Astrocyte of the cerebellum (primary cell): ENCODE measurements at regions not wholly inside any gene's neighbourhood (a gene's known extent, or its start where the extent isn't known, plus 50 kb on each side); places are given as distances from the start of the nearest gene placed in this dataset.

Experiments
- DNase-seq: peaks from one replicate; pipeline ENCODE4 v3.0.0-alpha.2; 2011; ENCODE audit warnings: low read depth
- H3K4me3 ChIP-seq: 2 replicates; pipeline ENCODE4 v1.5.1; 2011; ENCODE audit warnings: mild to moderate bottlenecking, low read depth, low read length, moderate library complexity
- CTCF ChIP-seq: IDR thresholded peaks from 2 replicates; pipeline ENCODE4 v1.5.1; 2012; ENCODE audit warnings: low read length, low read depth, moderate library complexity, mild to moderate bottlenecking; ENCODE audit errors: missing control alignments
- in situ Hi-C: cut with HindIII; loops from 2 replicates; pipeline ENCODE4 v1.10.0; 2017; ENCODE audit warnings: low sequenced_read_pairs

- in situ Hi-C loops: no loop called here
- H3K4me3 ChIP-seq: no peak overlapping the region
- no peak for TF ChIP-seq CTCF
These were observed 353.2 kb upstream of the ETAA1 start for GRCh38 chr2:67043781-67044478.

GRCh38 chr2:67046591-67046990, 350.5 kb upstream of the ETAA1 start:
- no peak for DNase-seq
- no peak for TF ChIP-seq CTCF
- no peak overlapping the region for H3K4me3 ChIP-seq
- in situ Hi-C loops: no loop called here

More at GRCh38 chr2:67043781-67044478, 353.2 kb upstream of the ETAA1 start:
- no peak for DNase-seq

- H3K4me3 ChIP-seq: no peak overlapping the region
- DNase-seq: no peak
- no peak for TF ChIP-seq CTCF
- in situ Hi-C loops: no loop called here
These were observed 348.8 kb upstream of the ETAA1 start for GRCh38 chr2:67048314-67048713.

- in situ Hi-C loops: no loop called here
- DNase-seq: no peak
These were observed 346.5 kb upstream of the ETAA1 start for GRCh38 chr2:67050622-67051021.

GRCh38 chr2:67054728-67055127, 342.4 kb upstream of the ETAA1 start:
- no peak for DNase-seq
- TF ChIP-seq CTCF: no peak
- in situ Hi-C loops: no loop called here
- H3K4me3 ChIP-seq: no peak overlapping the region

More at GRCh38 chr2:67050622-67051021, 346.5 kb upstream of the ETAA1 start:
- H3K4me3 ChIP-seq: no peak overlapping the region
- no peak for TF ChIP-seq CTCF

- in situ Hi-C loops: no loop called here
- TF ChIP-seq CTCF: no peak
- H3K4me3 ChIP-seq: no peak overlapping the region
- DNase-seq: no peak
These were observed 341.5 kb upstream of the ETAA1 start for GRCh38 chr2:67055387-67056304.
